Right lobe of liver (tissue), 6 donors: ENCODE measurements at regions not wholly inside any gene's neighbourhood (a gene's known extent, or its start where the extent isn't known, plus 50 kb on each side); places are given as distances from the start of the nearest gene placed in this dataset.
A peak's percentile ranks its signal among the peaks of the same experiment; 100 is the strongest.

ENCODE experiments used
- ATAC-seq, 4 donors: fragments of 200-7000 bp; cut with Tn5 transposase; one replicate each; pipeline ENCODE4 v1.9.1; 2020; ENCODE audit warnings: mild to moderate bottlenecking in 4 of 4, moderate library complexity in 4 of 4
- DNase-seq, 3 donors: peaks; one replicate each; pipeline ENCODE4 v3.0.0-alpha.2; 2020
- H3K27ac ChIP-seq, 3 donors: fragments of 200-600 bp; one replicate each; pipeline ENCODE4 v1.8.0; 2022
- H3K27me3 ChIP-seq, 2 donors: fragments of 200-600 bp; one replicate each; pipeline ENCODE4 v1.8.0; 2022
- H3K36me3 ChIP-seq, 4 donors: fragments of 200-600 bp; sonication (generic) in 1 of 4; one replicate each; pipeline versions ENCODE4 v1.5.1 to v1.8.0; 2017 to 2022; ENCODE audit warnings: control low read depth in 1 of 4
- H3K4me1 ChIP-seq, 4 donors: fragments of 200-600 bp; sonication (generic) in 1 of 4; one replicate each; pipeline versions ENCODE4 v1.5.1 to v1.8.0; 2017 to 2022; ENCODE audit warnings: control low read depth in 1 of 4
- H3K4me3 ChIP-seq, 3 donors: fragments of 200-600 bp; one replicate each; pipeline ENCODE4 v1.8.0; 2022
- H3K9me3 ChIP-seq, 4 donors: fragments of 200-600 bp; sonication (generic) in 1 of 4; one replicate each; pipeline versions ENCODE4 v1.5.1 to v1.8.0; 2017 to 2022; ENCODE audit warnings: control low read depth in 1 of 4
- CTCF ChIP-seq, 4 donors: fragments of 200-600 bp in 3 of 4; fragments of 450-650 bp in 1 of 4; IDR thresholded peaks; one replicate each; pipeline versions ENCODE4 v1.5.1 to v1.8.0; 2016 to 2022; ENCODE audit warnings: antibody characterized with exemption in 4 of 4, mild to moderate bottlenecking in 2 of 4
- POLR2A ChIP-seq: fragments of 450-650 bp; IDR thresholded peaks from one replicate; pipeline ENCODE4 v1.6.1; 2017; ENCODE audit warnings: antibody characterized with exemption, mild to moderate bottlenecking
- whole genome bisulfite sequencing: methylation state at CpG from one replicate; pipeline ENCODE4 v1.1.6; 2018; ENCODE audit warnings: low coverage, low lambda C conversion rate; ENCODE audit not compliant: insufficient coverage; ENCODE audit errors: missing lambda C conversion rate; 5-methylcytosine and 5-hydroxymethylcytosine counted together
- intact Hi-C, 2 donors: fragments of 100-400 bp; cut with DNase I; formaldehyde crosslinking; loops; one replicate each; pipeline versions ENCODE4 v1.11.2 to v1.14.1; 2022
- donor health status: DM: no; HTN: yes; CAD: no.
- donor health status: DM: no; HTN: no; CAD: no.
- donor health status: DM: no; HTN: no; CAD: no.
- donor health status: DM: no; HTN: yes; CAD: no.
- donor health status: DM: no; HTN: yes; CAD: no.

DNA sequence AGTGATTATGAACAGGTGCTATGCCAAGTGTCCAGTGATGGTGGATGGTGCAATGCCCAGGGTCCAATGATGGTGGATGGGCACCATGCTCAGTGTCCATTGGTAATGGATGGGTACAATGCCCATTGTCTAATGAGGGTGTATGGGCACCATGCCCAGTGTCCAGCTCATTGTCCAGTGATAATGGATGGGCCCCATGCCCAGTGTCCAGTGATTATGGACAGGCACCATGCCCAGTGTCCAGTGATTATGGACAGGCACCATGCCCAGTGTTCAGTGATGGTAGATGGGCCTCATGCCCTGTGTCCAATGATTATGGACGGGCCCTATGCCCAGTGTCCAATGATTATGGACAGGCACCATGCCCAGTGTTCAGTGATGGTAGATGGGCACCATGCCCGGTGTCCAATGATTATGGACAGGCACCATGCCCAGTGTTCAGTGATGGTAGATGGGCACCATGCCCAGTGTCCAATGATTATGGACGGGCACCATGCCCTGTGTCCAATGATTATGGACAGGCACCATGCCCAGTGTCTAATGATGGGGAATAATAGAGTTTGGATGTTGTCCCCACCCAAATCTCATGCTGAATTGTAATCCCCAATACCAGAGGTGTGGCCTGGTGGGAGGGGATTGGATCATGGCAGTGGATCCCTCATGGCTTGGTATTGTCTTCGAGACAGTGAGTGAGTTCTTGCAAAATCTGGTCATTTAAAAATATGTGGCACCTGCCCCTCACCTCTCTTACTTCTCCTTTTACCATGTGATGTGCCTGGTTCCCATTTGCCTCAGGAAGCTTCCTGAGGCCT is 87.8 kb downstream of the ANKRD10 start:
- Histone ChIP-seq H3K27ac (no peak overlapping the region), H3K36me3 (no peaks in the 10 kb centered on the region), H3K27me3 (no peaks in the 10 kb centered on the region), H3K4me1 (no peaks in the 10 kb centered on the region), H3K9me3 (no peaks in the 10 kb centered on the region), H3K4me3 (no peak overlapping the region)
- ATAC-seq, result peak; percentile 60 to 85 (median 72)
- no peak for TF ChIP-seq CTCF (IDR thresholded peaks at IDR 0.05)
- no peak for TF ChIP-seq POLR2A
- intact Hi-C loops, result no loop called here
- 33% methylated on average over 1 of the region's 4 CpGs for WGBS
- peak in 2 of 3 donors; percentile 60 to 76 for DNase-seq
